ENCODE measurements at regions not wholly inside any gene's neighbourhood (a gene's known extent, or its start where the extent isn't known, plus 50 kb on each side); places are given as distances from the start of the nearest gene placed in this dataset.
"Not testable (repeated sequence)": the region's sequence is repeated elsewhere in the genome, so short reads cannot be mapped to it uniquely, and the experiment has no call there.

DNA sequence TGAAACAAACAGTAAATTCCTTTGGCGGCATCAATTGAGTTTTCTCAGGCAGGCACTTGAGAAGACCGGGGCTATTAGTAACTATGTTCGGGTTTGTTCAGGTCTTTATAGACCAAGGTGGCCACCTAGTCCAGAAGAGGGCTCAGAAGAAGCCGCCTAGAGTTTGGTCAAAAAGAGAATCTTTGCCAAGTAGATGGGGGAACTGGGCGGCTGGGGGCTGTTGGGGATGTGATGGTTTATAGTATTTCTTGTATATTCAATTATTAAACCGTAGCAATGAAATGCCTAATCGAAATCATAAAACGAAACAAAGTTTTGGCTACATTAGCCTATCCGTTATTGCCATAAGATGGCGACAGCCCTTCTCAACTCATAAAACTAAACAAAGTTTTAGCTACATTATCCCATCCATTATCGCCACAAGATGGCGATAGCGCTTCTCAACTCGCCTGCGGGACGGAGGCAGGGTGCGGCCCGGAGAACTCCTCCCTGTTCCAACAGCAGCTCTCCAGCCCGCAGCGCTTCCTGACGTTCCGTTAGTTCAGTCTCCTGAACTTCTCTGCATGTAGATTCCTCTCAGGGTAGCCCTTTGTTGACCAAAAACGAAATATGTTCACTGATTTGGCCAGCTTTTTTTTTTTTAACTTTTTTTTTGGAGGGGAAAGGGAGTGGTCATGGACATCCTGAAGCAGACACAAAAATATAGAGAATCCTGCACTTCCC lies 120.5 kb upstream of the PRSS16 start (continued):
- TF ChIP-seq, protein P1, sequence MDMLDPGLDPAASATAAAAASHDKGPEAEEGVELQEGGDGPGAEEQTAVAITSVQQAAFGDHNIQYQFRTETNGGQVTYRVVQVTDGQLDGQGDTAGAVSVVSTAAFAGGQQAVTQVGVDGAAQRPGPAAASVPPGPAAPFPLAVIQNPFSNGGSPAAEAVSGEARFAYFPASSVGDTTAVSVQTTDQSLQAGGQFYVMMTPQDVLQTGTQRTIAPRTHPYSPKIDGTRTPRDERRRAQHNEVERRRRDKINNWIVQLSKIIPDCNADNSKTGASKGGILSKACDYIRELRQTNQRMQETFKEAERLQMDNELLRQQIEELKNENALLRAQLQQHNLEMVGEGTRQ (IDR thresholded peaks at IDR 0.05; ENCODE audit: low read depth, low read length): no peak
- TF ChIP-seq RAD21 (IDR thresholded peaks at IDR 0.05; ENCODE audit: low read length) (peak; percentile 81), BHLHE40 (IDR thresholded peaks at IDR 0.05; ENCODE audit: low read depth, low read length) (no peak), SMC3 (IDR thresholded peaks at IDR 0.05; ENCODE audit: low read depth, low read length) (peak; percentile 72), MAFK (IDR thresholded peaks at IDR 0.05; ENCODE audit: low read depth, low read length) (no peak), MXI1 (IDR thresholded peaks at IDR 0.05; ENCODE audit: borderline replicate concordance, low read depth, low read length) (no peak), RCOR1 (IDR thresholded peaks at IDR 0.05; ENCODE audit: insufficient replicate concordance, low read length) (no peak)

DNA sequence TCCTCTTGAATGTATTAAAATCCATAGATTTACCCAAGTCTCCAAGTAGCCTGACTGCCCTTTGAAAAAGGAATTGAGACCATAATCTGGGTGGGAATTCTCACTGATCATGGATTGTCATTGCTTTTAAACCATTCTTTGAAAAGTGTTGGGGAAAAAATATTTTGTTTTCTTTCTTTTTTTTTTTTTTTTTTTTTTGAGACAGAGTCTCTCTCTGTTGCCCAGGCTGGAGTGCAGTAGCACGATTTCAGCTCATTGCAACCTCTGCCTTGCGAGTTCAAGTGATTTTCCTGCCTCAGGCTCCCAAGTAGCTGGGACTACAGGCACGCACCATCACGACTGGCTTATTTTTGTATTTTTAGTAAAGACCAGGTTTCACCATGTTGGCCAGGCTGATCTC lies 119.6 kb upstream of the PRSS16 start:
- H2BK5ac ChIP-seq (ENCODE audit: low read depth, low read length, poor library complexity, severe bottlenecking): peak overlapping the region; percentile 48
- not testable (repeated sequence) for H3K4me3 ChIP-seq (ENCODE audit: insufficient read depth, low read depth, low read length); H3K9me3 ChIP-seq (ENCODE audit: control insufficient read depth, insufficient read depth, low read length); H3K27me3 ChIP-seq (ENCODE audit: control insufficient read depth, insufficient read depth, low read length); H3K9ac ChIP-seq (ENCODE audit: low read depth, low read length); H3K18ac ChIP-seq (ENCODE audit: low read depth, low read length); H3K79me1 ChIP-seq (ENCODE audit: low read depth in 1 of 2, low read length in 2 of 2); H2AK9ac ChIP-seq (replicated peaks; ENCODE audit: low read depth, low read length, poor library complexity); H2BK15ac ChIP-seq (ENCODE audit: low read depth, low read length); BruUV-seq (replicated peaks); H3K14ac ChIP-seq (replicated peaks; ENCODE audit: low read depth, low read length); H3K4me2 ChIP-seq (ENCODE audit: low read depth, low read length); H3K56ac ChIP-seq (ENCODE audit: extremely low read depth, insufficient read depth, low read length); H2AFZ ChIP-seq (replicated peaks; ENCODE audit: low read length, poor library complexity); H4K20me1 ChIP-seq (ENCODE audit: insufficient read depth, low read length); DNase-seq; H4K91ac ChIP-seq (ENCODE audit: insufficient read depth, low read depth, low read length); H3K36me3 ChIP-seq (ENCODE audit: control insufficient read depth, insufficient read depth, low read length); H3K9me1 ChIP-seq (ENCODE audit: insufficient read depth, low read length); H3K4me1 ChIP-seq (ENCODE audit: control insufficient read depth, insufficient read depth, low read length); H3K23ac ChIP-seq (ENCODE audit: low read depth, low read length); ATAC-seq (ENCODE audit: low read depth); H4K5ac ChIP-seq (ENCODE audit: low read depth, low read length)
- H3K27ac ChIP-seq (ENCODE audit: insufficient read depth, low read length): peak overlapping the region; percentile 24; the same call in 1 of the 2 replicates
- no CpG with 5 or more reads among the region's 4 CpGs for WGBS, 2 experiments (ENCODE audit: extremely low coverage in 2 of 2, insufficient read length in 1 of 2)
- ChIA-PET CTCF (interaction anchor here (0.7 to 1.5 kb wide), 2 partner anchors 19 to 23 kb away, joined by 3 read pairs; a partner anchor contains a TSS), POLR2A (ENCODE audit: unreplicated experiment) (interaction anchor here (0.6 to 1.2 kb wide), 2 partner anchors 19 to 740 kb away, joined by 4 to 6 read pairs; a partner anchor contains a TSS)
- dilution Hi-C loops (cut with HindIII; ENCODE audit: low sequenced_read_pairs, unreplicated experiment): loop anchor here (25.0 kb wide), 1 partner anchor 759 kb away; a partner anchor contains a TSS
- H3K4ac ChIP-seq (ENCODE audit: low read depth, low read length): peak overlapping the region; percentile 49; the same call in 1 of the 2 replicates
- peak overlapping the region in 1 of 2 experiments; percentile 38; a peak in 2 of 4 replicates for H4K8ac ChIP-seq (ENCODE audit: low read depth in 2 of 2, low read length in 2 of 2)
- H2BK20ac ChIP-seq (ENCODE audit: low read depth, low read length): 0 out of 2 replicates have a peak overlapping the region, but pooled peaks have one; percentile 17
- H2BK120ac ChIP-seq (ENCODE audit: low read depth, low read length): 0 out of 2 replicates have a peak overlapping the region, but pooled peaks have one; percentile 32
- intact Hi-C loops (cut with micrococcal nuclease): loop anchor here (1.0 kb wide), 3 partner anchors 30 to 60 kb away; no protein-coding TSS in a partner anchor
- in situ Hi-C loops (cut with MboI; ENCODE audit: low sequenced_read_pairs): loop anchor here (25.0 kb wide), 2 partner anchors 841 to 941 kb away; a partner anchor contains a TSS
- H2AK5ac ChIP-seq (ENCODE audit: low read depth, low read length): peak overlapping the region; percentile 65; the same call in 1 of the 2 replicates

Measured in IMR-90 (cell line).